GM23338 (cell line): ENCODE measurements at regions not wholly inside any gene's neighbourhood (a gene's known extent, or its start where the extent isn't known, plus 50 kb on each side); places are given as distances from the start of the nearest gene placed in this dataset.

ENCODE experiments used
- ATAC-seq: fragments of 200-7000 bp; cut with Tn5 transposase; 3 replicates; pipeline ENCODE4 v1.9.1; 2020
- DNase-seq: peaks from one replicate; pipeline ENCODE4 v3.0.0-alpha.2; 2015; ENCODE audit warnings: low spot score
- H2AFZ ChIP-seq: fragments of 200-600 bp; sonication (generic); 2 replicates; pipeline ENCODE4 v1.8.0; 2016; ENCODE audit warnings: antibody characterized with exemption, mild to moderate bottlenecking, moderate library complexity
- H3F3A ChIP-seq: fragments of 200-600 bp; sonication (generic); replicated peaks from 2 replicates; pipeline ENCODE4 v1.8.0; 2017; ENCODE audit warnings: antibody characterized with exemption, mixed run types, low read depth
- H3K27ac ChIP-seq: fragments of 200-600 bp; sonication (generic); 2 replicates; pipeline ENCODE4 v1.6.1; 2016; ENCODE audit warnings: low read depth
- H3K27me3 ChIP-seq: fragments of 200-600 bp; sonication (generic); 2 replicates; pipeline ENCODE4 v1.8.0; 2016; ENCODE audit warnings: mild to moderate bottlenecking, mixed run types, moderate library complexity; ENCODE audit not compliant: insufficient read depth
- H3K36me3 ChIP-seq: fragments of 200-600 bp; sonication (generic); 2 replicates; pipeline ENCODE4 v1.8.0; 2016; ENCODE audit warnings: mild to moderate bottlenecking; ENCODE audit not compliant: insufficient read depth
- H3K4me1 ChIP-seq: fragments of 200-600 bp; sonication (generic); 2 replicates; pipeline ENCODE4 v1.8.0; 2016; ENCODE audit warnings: mild to moderate bottlenecking, moderate library complexity; ENCODE audit not compliant: insufficient read depth
- H3K4me2 ChIP-seq: fragments of 200-600 bp; sonication (generic); 2 replicates; pipeline ENCODE4 v1.7.1; 2017; ENCODE audit warnings: mixed run types
- H3K4me3 ChIP-seq: fragments of 200-600 bp; sonication (generic); 2 replicates; pipeline ENCODE4 v1.6.1; 2016; ENCODE audit warnings: mixed run types
- H3K79me2 ChIP-seq: fragments of 200-600 bp; sonication (generic); replicated peaks from 2 replicates; pipeline ENCODE4 v1.8.0; 2017; ENCODE audit warnings: mild to moderate bottlenecking; ENCODE audit not compliant: insufficient read depth
- H3K9me2 ChIP-seq: fragments of 200-600 bp; sonication (generic); 2 replicates; pipeline ENCODE4 v1.8.0; 2017; ENCODE audit not compliant: insufficient read depth
- H4K20me1 ChIP-seq: fragments of 200-600 bp; sonication (generic); replicated peaks from 2 replicates; pipeline ENCODE4 v1.8.0; 2017; ENCODE audit warnings: mild to moderate bottlenecking; ENCODE audit not compliant: insufficient read depth
- H3K27ac Mint-ChIP-seq: 2 replicates; pipeline ENCODE4 v1.8.0; 2020; ENCODE audit warnings: inconsistent platforms, mild to moderate bottlenecking, moderate library complexity, mixed read lengths
- H3K27me3 Mint-ChIP-seq: 3 replicates; pipeline ENCODE4 v1.8.0; 2022; ENCODE audit warnings: low read depth, mild to moderate bottlenecking, moderate library complexity, mixed read lengths, inconsistent platforms; ENCODE audit not compliant: insufficient read depth, poor library complexity
- H3K36me3 Mint-ChIP-seq: 3 replicates; pipeline ENCODE4 v1.8.0; 2021; ENCODE audit warnings: low read depth, mild to moderate bottlenecking, inconsistent platforms, moderate library complexity, mixed read lengths
- H3K4me1 Mint-ChIP-seq: 3 replicates; pipeline ENCODE4 v1.8.0; 2020; ENCODE audit warnings: mild to moderate bottlenecking, inconsistent platforms, mixed read lengths
- H3K4me3 Mint-ChIP-seq: 3 replicates; pipeline ENCODE4 v1.8.0; 2021; ENCODE audit warnings: moderate library complexity, mild to moderate bottlenecking, inconsistent platforms, mixed read lengths
- H3K9me3 Mint-ChIP-seq: 3 replicates; pipeline ENCODE4 v1.8.0; 2020; ENCODE audit warnings: moderate library complexity, mild to moderate bottlenecking, inconsistent platforms, mixed read lengths
- CREB1 ChIP-seq: fragments of 250-450 bp; sonication (Bioruptor Pico); IDR thresholded peaks from 2 replicates; pipeline ENCODE4 v1.5.0; 2020; ENCODE audit warnings: low read depth, mild to moderate bottlenecking, moderate library complexity
- EZH2 ChIP-seq: fragments of 200-600 bp; sonication (generic); IDR thresholded peaks from one replicate; pipeline ENCODE4 v1.8.0; 2017; ENCODE audit warnings: antibody characterized with exemption, mild to moderate bottlenecking, low read depth; ENCODE audit not compliant: unreplicated experiment
- EZH2phosphoT487 ChIP-seq: fragments of 200-600 bp; sonication (generic); IDR thresholded peaks from one replicate; pipeline ENCODE4 v1.8.1; 2018; ENCODE audit warnings: antibody characterized with exemption; ENCODE audit not compliant: unreplicated experiment
- JUNB ChIP-seq: IDR thresholded peaks from one replicate; pipeline ENCODE4 v1.6.1; 2016; ENCODE audit warnings: antibody characterized with exemption; ENCODE audit not compliant: unreplicated experiment
- NANOG ChIP-seq: IDR thresholded peaks from 2 replicates; pipeline ENCODE4 v1.6.1; 2016; ENCODE audit warnings: antibody characterized with exemption, borderline replicate concordance
- POLR2AphosphoS5 ChIP-seq: IDR thresholded peaks from 2 replicates; pipeline ENCODE4 v1.6.1; 2016; ENCODE audit warnings: antibody characterized with exemption, low read depth
- STAT1 ChIP-seq: IDR thresholded peaks from one replicate; pipeline ENCODE4 v1.6.1; 2016; ENCODE audit warnings: antibody characterized with exemption; ENCODE audit not compliant: unreplicated experiment
- ZNF331 ChIP-seq: fragments of 250-450 bp; sonication (Bioruptor Pico); IDR thresholded peaks from 2 replicates; pipeline ENCODE4 v1.5.0; 2020; ENCODE audit warnings: low read depth, mild to moderate bottlenecking, moderate library complexity
- TF ChIP-seq, protein P1 (sequence below): fragments of 250-450 bp; sonication (Bioruptor Pico); IDR thresholded peaks from 2 replicates; pipeline ENCODE4 v1.5.0; 2020; ENCODE audit warnings: mild to moderate bottlenecking, moderate library complexity
- TF ChIP-seq, protein P2 (sequence below), 2 experiments: fragments of 200-600 bp in 1 of 2; sonication (generic) in 1 of 2; conservative IDR thresholded peaks; 2 replicates each; pipeline versions ENCODE4 v1.5.1 to v1.6.1; 2016 to 2017; ENCODE audit warnings: antibody characterized with exemption in 2 of 2, low read depth in 2 of 2, mild to moderate bottlenecking in 2 of 2, moderate library complexity in 1 of 2
- TF ChIP-seq, protein P3 (sequence below): IDR thresholded peaks from 2 replicates; pipeline ENCODE4 v1.6.1; 2016; ENCODE audit warnings: antibody characterized with exemption
- TF ChIP-seq, protein P4 (sequence below): IDR thresholded peaks from one replicate; pipeline ENCODE4 v1.6.1; 2018; ENCODE audit warnings: antibody characterized with exemption; ENCODE audit not compliant: unreplicated experiment

DNA sequence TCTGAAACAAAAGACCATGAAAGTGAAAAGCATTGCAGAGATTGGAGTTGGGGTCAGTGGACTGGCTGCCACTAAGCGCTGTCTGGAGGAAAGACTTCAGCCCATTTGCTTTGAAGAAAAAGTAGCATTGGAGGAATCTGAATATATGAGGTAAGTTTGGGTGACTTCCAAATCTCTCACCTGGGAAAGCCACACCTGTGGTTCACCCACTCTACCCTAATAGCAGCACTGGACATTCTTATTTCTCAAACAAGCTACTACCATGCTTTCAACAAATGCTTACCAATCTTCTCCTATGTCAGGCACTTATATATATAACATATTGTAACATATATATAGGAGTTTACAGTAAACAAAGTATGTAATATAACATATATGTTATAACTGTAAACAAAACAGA lies 76.0 kb upstream of the POGK start (continued):
- TF ChIP-seq, protein P1, sequence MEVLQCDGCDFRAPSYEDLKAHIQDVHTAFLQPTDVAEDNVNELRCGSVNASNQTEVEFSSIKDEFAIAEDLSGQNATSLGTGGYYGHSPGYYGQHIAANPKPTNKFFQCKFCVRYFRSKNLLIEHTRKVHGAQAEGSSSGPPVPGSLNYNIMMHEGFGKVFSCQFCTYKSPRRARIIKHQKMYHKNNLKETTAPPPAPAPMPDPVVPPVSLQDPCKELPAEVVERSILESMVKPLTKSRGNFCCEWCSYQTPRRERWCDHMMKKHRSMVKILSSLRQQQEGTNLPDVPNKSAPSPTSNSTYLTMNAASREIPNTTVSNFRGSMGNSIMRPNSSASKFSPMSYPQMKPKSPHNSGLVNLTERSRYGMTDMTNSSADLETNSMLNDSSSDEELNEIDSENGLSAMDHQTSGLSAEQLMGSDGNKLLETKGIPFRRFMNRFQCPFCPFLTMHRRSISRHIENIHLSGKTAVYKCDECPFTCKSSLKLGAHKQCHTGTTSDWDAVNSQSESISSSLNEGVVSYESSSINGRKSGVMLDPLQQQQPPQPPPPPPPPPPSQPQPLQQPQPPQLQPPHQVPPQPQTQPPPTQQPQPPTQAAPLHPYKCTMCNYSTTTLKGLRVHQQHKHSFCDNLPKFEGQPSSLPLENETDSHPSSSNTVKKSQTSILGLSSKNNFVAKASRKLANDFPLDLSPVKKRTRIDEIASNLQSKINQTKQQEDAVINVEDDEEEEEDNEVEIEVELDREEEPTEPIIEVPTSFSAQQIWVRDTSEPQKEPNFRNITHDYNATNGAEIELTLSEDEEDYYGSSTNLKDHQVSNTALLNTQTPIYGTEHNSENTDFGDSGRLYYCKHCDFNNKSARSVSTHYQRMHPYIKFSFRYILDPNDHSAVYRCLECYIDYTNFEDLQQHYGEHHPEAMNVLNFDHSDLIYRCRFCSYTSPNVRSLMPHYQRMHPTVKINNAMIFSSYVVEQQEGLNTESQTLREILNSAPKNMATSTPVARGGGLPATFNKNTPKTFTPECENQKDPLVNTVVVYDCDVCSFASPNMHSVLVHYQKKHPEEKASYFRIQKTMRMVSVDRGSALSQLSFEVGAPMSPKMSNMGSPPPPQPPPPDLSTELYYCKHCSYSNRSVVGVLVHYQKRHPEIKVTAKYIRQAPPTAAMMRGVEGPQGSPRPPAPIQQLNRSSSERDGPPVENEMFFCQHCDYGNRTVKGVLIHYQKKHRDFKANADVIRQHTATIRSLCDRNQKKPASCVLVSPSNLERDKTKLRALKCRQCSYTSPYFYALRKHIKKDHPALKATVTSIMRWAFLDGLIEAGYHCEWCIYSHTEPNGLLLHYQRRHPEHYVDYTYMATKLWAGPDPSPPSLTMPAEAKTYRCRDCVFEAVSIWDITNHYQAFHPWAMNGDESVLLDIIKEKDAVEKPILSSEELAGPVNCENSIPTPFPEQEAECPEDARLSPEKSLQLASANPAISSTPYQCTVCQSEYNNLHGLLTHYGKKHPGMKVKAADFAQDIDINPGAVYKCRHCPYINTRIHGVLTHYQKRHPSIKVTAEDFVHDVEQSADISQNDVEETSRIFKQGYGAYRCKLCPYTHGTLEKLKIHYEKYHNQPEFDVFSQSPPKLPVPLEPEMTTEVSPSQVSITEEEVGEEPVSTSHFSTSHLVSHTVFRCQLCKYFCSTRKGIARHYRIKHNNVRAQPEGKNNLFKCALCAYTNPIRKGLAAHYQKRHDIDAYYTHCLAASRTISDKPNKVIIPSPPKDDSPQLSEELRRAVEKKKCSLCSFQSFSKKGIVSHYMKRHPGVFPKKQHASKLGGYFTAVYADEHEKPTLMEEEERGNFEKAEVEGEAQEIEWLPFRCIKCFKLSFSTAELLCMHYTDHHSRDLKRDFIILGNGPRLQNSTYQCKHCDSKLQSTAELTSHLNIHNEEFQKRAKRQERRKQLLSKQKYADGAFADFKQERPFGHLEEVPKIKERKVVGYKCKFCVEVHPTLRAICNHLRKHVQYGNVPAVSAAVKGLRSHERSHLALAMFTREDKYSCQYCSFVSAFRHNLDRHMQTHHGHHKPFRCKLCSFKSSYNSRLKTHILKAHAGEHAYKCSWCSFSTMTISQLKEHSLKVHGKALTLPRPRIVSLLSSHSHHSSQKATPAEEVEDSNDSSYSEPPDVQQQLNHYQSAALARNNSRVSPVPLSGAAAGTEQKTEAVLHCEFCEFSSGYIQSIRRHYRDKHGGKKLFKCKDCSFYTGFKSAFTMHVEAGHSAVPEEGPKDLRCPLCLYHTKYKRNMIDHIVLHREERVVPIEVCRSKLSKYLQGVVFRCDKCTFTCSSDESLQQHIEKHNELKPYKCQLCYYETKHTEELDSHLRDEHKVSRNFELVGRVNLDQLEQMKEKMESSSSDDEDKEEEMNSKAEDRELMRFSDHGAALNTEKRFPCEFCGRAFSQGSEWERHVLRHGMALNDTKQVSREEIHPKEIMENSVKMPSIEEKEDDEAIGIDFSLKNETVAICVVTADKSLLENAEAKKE (CRISPR knock-in tag), result no peak
- TF ChIP-seq, protein P2, sequence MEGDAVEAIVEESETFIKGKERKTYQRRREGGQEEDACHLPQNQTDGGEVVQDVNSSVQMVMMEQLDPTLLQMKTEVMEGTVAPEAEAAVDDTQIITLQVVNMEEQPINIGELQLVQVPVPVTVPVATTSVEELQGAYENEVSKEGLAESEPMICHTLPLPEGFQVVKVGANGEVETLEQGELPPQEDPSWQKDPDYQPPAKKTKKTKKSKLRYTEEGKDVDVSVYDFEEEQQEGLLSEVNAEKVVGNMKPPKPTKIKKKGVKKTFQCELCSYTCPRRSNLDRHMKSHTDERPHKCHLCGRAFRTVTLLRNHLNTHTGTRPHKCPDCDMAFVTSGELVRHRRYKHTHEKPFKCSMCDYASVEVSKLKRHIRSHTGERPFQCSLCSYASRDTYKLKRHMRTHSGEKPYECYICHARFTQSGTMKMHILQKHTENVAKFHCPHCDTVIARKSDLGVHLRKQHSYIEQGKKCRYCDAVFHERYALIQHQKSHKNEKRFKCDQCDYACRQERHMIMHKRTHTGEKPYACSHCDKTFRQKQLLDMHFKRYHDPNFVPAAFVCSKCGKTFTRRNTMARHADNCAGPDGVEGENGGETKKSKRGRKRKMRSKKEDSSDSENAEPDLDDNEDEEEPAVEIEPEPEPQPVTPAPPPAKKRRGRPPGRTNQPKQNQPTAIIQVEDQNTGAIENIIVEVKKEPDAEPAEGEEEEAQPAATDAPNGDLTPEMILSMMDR (conservative IDR thresholded peaks at IDR 0.05; ENCODE audit: low read depth in 2 of 2), result no peak

DNA sequence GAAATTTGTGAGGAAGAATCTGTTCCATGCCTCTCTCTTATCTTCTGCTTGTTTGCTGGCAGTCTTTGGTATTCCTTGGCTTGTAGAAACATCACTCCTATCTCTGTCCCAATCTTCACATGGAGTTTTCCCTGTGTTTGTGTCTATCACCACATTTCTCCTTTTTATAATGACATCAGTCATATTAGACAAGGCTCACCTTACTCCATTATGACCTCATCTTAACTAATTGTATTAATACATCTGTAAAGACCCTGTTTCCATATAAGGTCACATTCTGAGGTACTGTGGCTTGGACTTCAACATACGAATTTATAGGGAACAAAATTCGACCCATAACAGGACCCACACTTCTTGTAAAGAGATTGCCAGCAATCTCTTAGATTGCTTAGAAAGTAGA lies 72.3 kb upstream of the POGK start:
- Mint-ChIP-seq H3K27ac (no peak overlapping the region), H3K4me3 (no peak overlapping the region), H3K4me1 (no peaks in the 10 kb centered on the region), H3K27me3 (no peaks in the 10 kb centered on the region), H3K36me3 (no peaks in the 10 kb centered on the region; the same call in 1 of the 3 replicates), H3K9me3 (0 out of 3 replicates have a peak, but pooled peaks cover 3% of the 10 kb centered on the region)
- H3K27ac ChIP-seq, result no peak overlapping the region
- no peaks in the 10 kb centered on the region for H3F3A ChIP-seq
- no peaks in the 10 kb centered on the region for H3K27me3 ChIP-seq
- no peak for ATAC-seq
- H2AFZ ChIP-seq, result no peak overlapping the region
- H3K4me3 ChIP-seq, result no peak overlapping the region
- H3K36me3 ChIP-seq, result no peaks in the 10 kb centered on the region
- no peak for DNase-seq
- H3K4me2 ChIP-seq, result no peak overlapping the region
- H3K9me2 ChIP-seq, result no peaks in the 10 kb centered on the region; the same call in 1 of the 2 replicates
- no peaks in the 10 kb centered on the region for H4K20me1 ChIP-seq
- no peaks in the 10 kb centered on the region for H3K79me2 ChIP-seq
- H3K4me1 ChIP-seq, result no peaks in the 10 kb centered on the region
- TF ChIP-seq NANOG, result no peak
- TF ChIP-seq, protein P3, sequence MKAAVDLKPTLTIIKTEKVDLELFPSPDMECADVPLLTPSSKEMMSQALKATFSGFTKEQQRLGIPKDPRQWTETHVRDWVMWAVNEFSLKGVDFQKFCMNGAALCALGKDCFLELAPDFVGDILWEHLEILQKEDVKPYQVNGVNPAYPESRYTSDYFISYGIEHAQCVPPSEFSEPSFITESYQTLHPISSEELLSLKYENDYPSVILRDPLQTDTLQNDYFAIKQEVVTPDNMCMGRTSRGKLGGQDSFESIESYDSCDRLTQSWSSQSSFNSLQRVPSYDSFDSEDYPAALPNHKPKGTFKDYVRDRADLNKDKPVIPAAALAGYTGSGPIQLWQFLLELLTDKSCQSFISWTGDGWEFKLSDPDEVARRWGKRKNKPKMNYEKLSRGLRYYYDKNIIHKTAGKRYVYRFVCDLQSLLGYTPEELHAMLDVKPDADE, result no peak
- TF ChIP-seq ZNF331 (CRISPR knock-in tag), result no peak
- no peak for TF ChIP-seq EZH2phosphoT487
- TF ChIP-seq, protein P4, sequence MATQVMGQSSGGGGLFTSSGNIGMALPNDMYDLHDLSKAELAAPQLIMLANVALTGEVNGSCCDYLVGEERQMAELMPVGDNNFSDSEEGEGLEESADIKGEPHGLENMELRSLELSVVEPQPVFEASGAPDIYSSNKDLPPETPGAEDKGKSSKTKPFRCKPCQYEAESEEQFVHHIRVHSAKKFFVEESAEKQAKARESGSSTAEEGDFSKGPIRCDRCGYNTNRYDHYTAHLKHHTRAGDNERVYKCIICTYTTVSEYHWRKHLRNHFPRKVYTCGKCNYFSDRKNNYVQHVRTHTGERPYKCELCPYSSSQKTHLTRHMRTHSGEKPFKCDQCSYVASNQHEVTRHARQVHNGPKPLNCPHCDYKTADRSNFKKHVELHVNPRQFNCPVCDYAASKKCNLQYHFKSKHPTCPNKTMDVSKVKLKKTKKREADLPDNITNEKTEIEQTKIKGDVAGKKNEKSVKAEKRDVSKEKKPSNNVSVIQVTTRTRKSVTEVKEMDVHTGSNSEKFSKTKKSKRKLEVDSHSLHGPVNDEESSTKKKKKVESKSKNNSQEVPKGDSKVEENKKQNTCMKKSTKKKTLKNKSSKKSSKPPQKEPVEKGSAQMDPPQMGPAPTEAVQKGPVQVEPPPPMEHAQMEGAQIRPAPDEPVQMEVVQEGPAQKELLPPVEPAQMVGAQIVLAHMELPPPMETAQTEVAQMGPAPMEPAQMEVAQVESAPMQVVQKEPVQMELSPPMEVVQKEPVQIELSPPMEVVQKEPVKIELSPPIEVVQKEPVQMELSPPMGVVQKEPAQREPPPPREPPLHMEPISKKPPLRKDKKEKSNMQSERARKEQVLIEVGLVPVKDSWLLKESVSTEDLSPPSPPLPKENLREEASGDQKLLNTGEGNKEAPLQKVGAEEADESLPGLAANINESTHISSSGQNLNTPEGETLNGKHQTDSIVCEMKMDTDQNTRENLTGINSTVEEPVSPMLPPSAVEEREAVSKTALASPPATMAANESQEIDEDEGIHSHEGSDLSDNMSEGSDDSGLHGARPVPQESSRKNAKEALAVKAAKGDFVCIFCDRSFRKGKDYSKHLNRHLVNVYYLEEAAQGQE, result no peak
- no peak for TF ChIP-seq POLR2AphosphoS5
- TF ChIP-seq CREB1 (CRISPR knock-in tag), result no peak
- no peak for TF ChIP-seq JUNB
- no peak for TF ChIP-seq EZH2
- TF ChIP-seq STAT1, result no peak
